ENCODE measurements at regions not wholly inside any gene's neighbourhood (a gene's known extent, or its start where the extent isn't known, plus 50 kb on each side); places are given as distances from the start of the nearest gene placed in this dataset.

DNA sequence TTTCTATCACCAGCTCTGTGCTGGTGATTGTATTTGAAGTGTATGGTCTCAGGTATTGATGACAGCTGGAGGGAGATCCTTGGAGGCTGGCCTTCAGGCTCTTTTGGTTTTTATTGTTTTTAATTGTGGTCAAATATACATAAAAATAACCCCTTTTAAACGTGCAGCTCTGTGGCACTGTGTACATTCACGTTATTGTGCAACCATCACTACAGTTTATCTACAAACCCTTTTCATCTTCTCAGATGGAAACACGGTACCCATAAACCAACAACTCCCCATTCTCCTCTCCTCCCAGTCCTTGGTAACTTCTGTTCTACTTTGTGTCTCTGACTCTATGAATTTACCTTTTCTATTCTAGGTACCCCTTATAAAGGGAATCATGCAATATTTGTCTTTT, 79.3 kb upstream of the ATP8B1 start:
- Histone ChIP-seq H2AFZ (replicated peaks; ENCODE audit: low read length, poor library complexity) (no peak overlapping the region), H3K4me3 (ENCODE audit: insufficient read depth, low read depth, low read length) (no peak overlapping the region), H3K18ac (ENCODE audit: low read depth, low read length) (no peak overlapping the region), H3K4me2 (ENCODE audit: low read depth, low read length) (no peak overlapping the region), H4K5ac (ENCODE audit: low read depth, low read length) (no peak overlapping the region), H3K23ac (ENCODE audit: low read depth, low read length) (no peak overlapping the region), H2BK5ac (ENCODE audit: low read depth, low read length, poor library complexity, severe bottlenecking) (no peak overlapping the region), H3K4ac (ENCODE audit: low read depth, low read length) (no peak overlapping the region), H3K27ac (ENCODE audit: insufficient read depth, low read length) (no peak overlapping the region), H4K20me1 (ENCODE audit: insufficient read depth, low read length) (no peaks in the 10 kb centered on the region), H2AK9ac (replicated peaks; ENCODE audit: low read depth, low read length, poor library complexity) (no peak overlapping the region), H3K56ac (ENCODE audit: extremely low read depth, insufficient read depth, low read length) (no peak overlapping the region), H3K14ac (replicated peaks; ENCODE audit: low read depth, low read length) (no peak overlapping the region), H3K9me1 (ENCODE audit: insufficient read depth, low read length) (no peaks in the 10 kb centered on the region), H4K91ac (ENCODE audit: insufficient read depth, low read depth, low read length) (no peak overlapping the region), H4K8ac (ENCODE audit: low read depth in 2 of 2, low read length in 2 of 2) (no peak overlapping the region), H2AK5ac (ENCODE audit: low read depth, low read length) (no peak overlapping the region), H3K79me1 (ENCODE audit: low read depth in 1 of 2, low read length in 2 of 2) (no peaks in the 10 kb centered on the region), H3K9ac (ENCODE audit: low read depth, low read length) (no peak overlapping the region), H3K36me3 (ENCODE audit: control insufficient read depth, insufficient read depth, low read length) (no peaks in the 10 kb centered on the region), H2BK15ac (ENCODE audit: low read depth, low read length) (no peak overlapping the region), H2BK120ac (ENCODE audit: low read depth, low read length) (no peak overlapping the region), H3K4me1 (ENCODE audit: control insufficient read depth, insufficient read depth, low read length) (no peaks in the 10 kb centered on the region), H2BK20ac (ENCODE audit: low read depth, low read length) (no peak overlapping the region), H3K27me3 (ENCODE audit: control insufficient read depth, insufficient read depth, low read length) (peaks cover 2% of the 10 kb centered on the region; the same call in 1 of the 2 replicates), H3K9me3 (ENCODE audit: control insufficient read depth, insufficient read depth, low read length) (peaks cover 7% of the 10 kb centered on the region)
- 100% methylated on average over 2 of the region's 3 CpGs; no CpG with 5 or more reads in 1 of the 2 experiments for WGBS, 2 experiments (ENCODE audit: extremely low coverage in 2 of 2, insufficient read length in 1 of 2)
- no peak for TF ChIP-seq RAD21 (IDR thresholded peaks at IDR 0.05; ENCODE audit: low read length)
- TF ChIP-seq FOS (IDR thresholded peaks at IDR 0.05; ENCODE audit: low read depth, low read length), result no peak
- no peak for TF ChIP-seq MXI1 (IDR thresholded peaks at IDR 0.05; ENCODE audit: borderline replicate concordance, low read depth, low read length)
- TF ChIP-seq, protein P1, sequence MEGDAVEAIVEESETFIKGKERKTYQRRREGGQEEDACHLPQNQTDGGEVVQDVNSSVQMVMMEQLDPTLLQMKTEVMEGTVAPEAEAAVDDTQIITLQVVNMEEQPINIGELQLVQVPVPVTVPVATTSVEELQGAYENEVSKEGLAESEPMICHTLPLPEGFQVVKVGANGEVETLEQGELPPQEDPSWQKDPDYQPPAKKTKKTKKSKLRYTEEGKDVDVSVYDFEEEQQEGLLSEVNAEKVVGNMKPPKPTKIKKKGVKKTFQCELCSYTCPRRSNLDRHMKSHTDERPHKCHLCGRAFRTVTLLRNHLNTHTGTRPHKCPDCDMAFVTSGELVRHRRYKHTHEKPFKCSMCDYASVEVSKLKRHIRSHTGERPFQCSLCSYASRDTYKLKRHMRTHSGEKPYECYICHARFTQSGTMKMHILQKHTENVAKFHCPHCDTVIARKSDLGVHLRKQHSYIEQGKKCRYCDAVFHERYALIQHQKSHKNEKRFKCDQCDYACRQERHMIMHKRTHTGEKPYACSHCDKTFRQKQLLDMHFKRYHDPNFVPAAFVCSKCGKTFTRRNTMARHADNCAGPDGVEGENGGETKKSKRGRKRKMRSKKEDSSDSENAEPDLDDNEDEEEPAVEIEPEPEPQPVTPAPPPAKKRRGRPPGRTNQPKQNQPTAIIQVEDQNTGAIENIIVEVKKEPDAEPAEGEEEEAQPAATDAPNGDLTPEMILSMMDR (conservative IDR thresholded peaks at IDR 0.05; ENCODE audit: low read depth, low read length), result no peak
- no peak for TF ChIP-seq MAZ (IDR thresholded peaks at IDR 0.05; ENCODE audit: borderline replicate concordance, low read depth, low read length)
- no peak for TF ChIP-seq NFE2L2 (IDR thresholded peaks at IDR 0.05; ENCODE audit: low read depth, low read length)
- no peak for TF ChIP-seq MAFK (IDR thresholded peaks at IDR 0.05; ENCODE audit: low read depth, low read length)
- peak; percentile 64 for TF ChIP-seq CEBPB (IDR thresholded peaks at IDR 0.05; ENCODE audit: low read depth, low read length)
- ChIA-PET CTCF (interaction anchor here (0.7 to 1.8 kb wide), 10 partner anchors 16 to 310 kb away, joined by 3 to 12 read pairs (median 4); partner anchors contain the start of gene NEDD4L), POLR2A (ENCODE audit: unreplicated experiment) (no interaction called here)
- intact Hi-C loops (cut with micrococcal nuclease) (loop anchor here (1.0 to 10.0 kb wide), 7 partner anchors 161 to 880 kb away; no protein-coding TSS in a partner anchor), in situ Hi-C loops (cut with MboI; ENCODE audit: low sequenced_read_pairs) (loop anchor here (5.0 to 25.0 kb wide), 2 partner anchors 240 to 605 kb away; no protein-coding TSS in a partner anchor), dilution Hi-C loops (cut with HindIII; ENCODE audit: low sequenced_read_pairs, unreplicated experiment) (no loop called here)
- ATAC-seq (ENCODE audit: low read depth) (no peak), DNase-seq (no peak)
- BruUV-seq (replicated peaks), result no TSS peak

All from IMR-90 (cell line).